ENCODE measurements at regions not wholly inside any gene's neighbourhood (a gene's known extent, or its start where the extent isn't known, plus 50 kb on each side); places are given as distances from the start of the nearest gene placed in this dataset.

GRCh38 chr15:59953392-59953883 is 50.7 kb upstream of the FOXB1 start:
- DNase-seq (ENCODE audit: low read depth) = no peak

DNA sequence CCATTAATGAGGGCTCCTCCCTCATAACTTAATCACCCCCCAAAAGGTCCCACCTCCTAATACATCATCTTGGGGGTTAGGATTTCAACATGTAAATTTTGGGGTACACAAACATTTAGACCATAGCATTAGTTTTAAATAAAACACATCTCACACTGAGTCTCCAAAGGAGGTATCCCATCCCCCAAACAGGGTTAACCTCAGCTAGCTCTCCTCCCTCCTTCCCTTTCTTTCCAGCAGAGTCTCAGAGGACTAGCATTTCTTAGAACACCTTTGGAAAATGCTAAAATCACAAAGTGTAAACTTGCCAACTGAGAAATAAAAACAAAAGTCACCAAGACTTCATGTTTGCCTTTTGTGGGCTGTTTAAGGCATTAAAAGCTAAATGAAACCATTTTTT is 51.2 kb upstream of the FOXB1 start:
- no peak for DNase-seq (ENCODE audit: low read depth)

- no peak for DNase-seq (ENCODE audit: low read depth)
These were observed 53.3 kb upstream of the FOXB1 start for GRCh38 chr15:59950603-59951388.

DNA sequence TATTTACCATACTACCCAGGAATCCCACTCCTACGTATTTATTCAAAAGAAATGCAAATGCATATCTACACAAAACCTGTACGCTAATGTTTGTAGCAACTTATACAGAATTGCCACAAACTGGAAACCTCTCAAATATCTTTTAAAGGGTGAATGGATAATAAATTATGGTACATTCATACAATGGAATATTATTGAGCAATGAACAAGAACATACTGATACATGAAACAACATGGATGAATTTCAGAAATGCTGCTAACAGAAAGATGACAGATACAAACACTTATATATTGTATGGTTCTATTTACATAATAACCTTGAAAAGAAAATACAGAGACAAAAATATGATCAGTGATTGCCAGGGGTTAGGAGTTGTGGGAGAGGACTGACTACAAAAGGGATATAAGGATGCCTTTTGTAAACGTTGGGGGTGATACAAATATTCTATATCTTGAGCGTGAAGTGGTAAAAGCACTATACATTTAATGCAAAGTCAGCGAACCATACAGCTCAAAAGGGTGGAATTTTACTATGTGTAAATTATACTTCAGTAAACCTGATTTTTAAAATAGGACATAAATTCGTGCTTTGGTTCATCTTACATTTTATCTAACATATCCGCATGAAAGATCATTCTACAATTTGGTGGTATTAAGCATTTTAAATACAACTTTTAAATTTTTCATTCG is 55.0 kb upstream of the FOXB1 start:
- DNase-seq (ENCODE audit: low read depth) = no peak

DNA sequence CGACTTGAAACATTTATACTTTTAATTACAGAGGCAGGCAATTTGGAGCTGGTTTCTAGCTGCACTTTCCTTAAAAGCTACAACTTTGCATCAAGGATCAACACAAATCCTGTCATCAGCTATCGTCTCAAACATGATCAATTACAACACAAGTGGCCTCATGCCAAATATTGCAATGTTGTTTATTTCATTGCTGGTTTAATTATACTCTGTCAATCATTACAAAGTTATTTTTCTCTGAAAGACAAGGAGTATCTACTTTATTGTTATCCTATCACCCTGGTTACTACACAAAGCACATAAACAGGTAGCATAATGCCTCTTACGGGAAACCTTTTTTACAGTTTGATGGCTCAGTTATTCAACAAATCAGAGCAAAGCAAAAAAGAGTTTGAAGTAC is 58.0 kb upstream of the FOXB1 start:
- no peak for DNase-seq (ENCODE audit: low read depth)

DNA sequence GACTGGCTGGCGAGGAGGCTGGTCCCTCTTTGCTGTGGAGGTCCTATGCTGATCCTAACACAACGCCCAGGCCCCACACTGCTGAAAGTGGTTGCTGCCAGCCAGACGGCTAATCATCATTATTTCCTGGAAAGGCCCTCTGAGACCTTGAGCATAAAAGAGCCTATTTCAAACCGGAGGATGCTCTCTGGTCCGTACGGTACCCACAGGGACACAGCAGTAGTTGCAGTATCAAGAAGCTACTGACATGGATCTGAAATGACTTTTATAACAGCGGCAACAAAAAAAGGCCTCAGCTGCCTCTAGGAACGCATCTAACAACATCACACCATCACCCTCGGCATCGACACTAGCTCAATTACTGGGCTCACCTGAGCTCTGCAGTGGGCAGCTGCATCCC is 59.1 kb upstream of the FOXB1 start:
- DNase-seq (ENCODE audit: low read depth) = no peak

DNA sequence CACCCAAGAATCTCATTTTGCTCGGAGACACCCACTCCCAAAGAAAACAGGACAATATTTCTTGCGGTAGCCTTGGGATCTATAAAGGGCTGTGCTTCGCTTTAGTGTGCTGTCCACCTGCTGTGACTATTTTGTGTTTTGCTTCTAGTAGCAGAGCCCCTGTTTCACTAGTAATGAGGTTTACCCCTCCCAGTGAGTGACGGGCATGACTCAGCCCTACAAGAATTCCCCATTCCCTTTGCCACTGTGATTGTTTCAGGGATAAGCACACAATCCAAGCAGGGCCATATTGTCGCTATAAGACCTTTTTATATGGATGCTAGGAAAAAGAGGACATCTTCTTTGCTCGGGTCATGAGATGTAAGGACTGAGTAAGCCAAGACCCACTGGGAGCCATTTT is 62.5 kb upstream of the FOXB1 start:
- peak; percentile 73 for DNase-seq (ENCODE audit: low read depth)

DNA sequence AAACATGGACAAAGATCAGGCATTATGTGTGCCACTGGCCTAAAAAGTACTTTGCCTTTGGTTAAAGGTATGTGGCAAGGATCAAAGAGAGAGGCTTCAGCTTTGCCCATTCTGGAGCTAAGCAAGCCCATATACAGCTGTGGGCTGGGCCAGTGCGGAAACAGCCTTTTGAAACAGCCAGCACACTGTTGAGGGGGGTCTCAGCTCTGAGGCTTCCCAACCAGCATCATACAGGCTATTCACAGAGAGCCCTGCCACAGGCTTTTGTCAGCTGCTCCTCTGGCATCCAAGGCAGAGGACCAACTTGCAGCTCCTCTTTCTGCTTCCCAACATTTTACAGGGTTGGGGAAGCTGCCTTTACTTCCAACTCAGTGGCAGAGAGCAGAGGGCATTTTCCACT is 63.2 kb upstream of the FOXB1 start:
- DNase-seq (ENCODE audit: low read depth) = no peak

- no peak for DNase-seq (ENCODE audit: low read depth)
These were observed 63.7 kb upstream of the FOXB1 start for GRCh38 chr15:59940456-59940855.

- DNase-seq (ENCODE audit: low read depth) = no peak
These were observed 67.4 kb upstream of the FOXB1 start for GRCh38 chr15:59936741-59937140.

GRCh38 chr15:59933607-59934006 is 70.5 kb upstream of the FOXB1 start:
- DNase-seq (ENCODE audit: low read depth) = no peak

DNA sequence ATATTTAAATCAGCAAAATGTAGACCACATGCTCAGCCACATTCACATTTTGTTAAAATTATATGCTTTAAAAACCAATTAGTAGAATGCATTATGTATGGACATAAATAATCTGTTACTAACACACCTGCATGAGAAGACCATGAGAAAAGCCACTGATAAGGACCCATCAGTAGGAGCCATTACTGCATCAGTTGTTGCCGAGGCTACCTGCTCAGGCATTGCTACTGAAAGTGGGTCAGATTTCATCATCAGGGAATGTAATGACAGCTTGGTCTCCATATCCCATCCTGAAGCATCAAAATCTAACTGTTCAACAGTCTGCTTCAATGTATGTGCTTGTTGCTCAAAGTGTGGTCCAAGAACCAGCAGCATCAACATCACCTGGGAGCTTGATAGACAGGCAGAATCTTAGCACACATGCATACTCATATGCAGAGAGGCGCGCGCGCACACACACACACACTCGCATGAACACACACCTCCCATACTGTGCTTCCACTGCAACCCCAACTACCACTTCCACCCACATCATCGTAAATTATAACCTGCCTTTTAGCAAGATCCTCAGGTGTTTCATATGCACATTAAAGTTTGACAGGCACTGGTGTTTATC is 72.4 kb upstream of the FOXB1 start:
- no peak for DNase-seq (ENCODE audit: low read depth)

DNA sequence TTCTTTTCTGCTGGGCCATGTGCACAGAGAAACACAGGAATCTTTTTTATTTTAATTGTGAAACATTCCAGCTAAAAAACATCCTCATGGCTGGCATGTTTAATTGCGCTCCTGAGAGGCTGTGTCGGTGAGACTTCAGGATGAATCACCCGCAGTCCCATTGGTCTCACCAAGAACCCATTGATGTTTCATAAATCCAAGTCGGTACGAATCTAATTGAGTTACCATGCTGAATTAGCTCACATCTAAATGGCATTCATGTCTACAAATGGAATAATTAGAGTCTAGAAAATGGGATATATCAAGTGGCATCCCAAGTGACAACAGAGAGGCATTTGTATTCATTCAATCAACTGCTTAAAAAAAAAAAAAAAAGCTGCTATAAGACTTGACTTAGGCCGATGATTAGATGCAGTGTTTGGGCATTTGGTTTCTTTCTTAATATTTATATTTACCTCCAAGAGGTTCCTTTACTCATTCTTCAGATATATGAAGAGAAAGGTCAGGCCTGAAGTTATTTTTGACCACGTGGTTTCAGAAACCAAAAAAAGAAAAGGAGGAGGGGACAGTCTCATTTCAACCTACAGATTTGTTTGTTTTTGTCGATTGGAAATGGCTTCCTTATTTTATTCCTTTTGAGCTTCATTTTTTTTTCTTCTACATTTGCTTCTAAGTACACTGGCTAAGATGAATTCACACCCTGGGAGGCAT is 79.1 kb upstream of the FOXB1 start:
- DNase-seq (ENCODE audit: low read depth) = no peak

- no peak for DNase-seq (ENCODE audit: low read depth)
These were observed 80.0 kb upstream of the FOXB1 start for GRCh38 chr15:59924096-59924495.

- no peak for DNase-seq (ENCODE audit: low read depth)
These were observed 80.6 kb upstream of the FOXB1 start for GRCh38 chr15:59923508-59923907.

DNA sequence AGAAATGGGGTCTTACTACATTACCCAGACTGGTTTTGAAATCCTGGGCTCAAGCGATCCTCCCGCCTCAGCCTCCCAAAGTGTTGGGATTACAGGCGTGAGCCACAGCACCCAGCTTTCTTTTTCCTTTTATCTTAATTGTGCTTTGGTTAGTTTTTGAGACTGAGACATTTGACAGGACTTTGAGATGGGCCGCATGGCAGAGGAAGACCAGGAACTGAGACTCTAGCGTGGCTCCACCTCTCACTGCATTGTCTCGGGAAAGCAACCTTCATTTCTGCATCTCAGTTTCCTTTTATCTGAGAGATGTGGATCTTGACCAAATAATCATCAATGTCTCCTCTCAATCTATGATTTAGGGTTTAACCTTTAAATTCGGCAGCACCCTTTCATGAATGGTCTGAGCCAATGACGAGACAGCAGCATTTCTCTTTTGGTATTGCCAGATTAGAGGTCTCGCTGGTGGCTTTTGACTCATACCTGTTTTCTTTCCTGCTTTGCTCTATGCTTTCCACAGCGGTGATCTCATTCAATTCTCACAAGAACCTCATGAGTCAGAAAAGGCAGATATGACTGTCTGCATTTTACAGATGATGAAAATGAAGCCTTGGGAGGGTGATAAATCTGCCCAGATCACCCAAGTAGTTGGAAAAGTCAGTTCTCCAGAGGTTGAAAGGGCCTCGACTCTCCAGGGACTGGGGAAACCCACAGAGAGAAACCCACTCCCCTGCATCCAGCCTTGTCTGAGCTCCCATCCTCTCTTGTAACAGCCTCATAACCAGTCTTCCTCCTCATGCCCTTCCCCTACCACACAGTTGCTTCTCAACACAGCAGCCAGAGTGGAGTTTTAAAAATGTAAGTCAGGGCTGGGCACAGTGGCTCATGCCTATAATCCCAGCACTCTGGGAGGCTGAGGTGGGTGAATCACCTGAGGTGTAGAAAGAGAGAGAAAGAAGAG is 84.8 kb upstream of the FOXB1 start:
- peak; percentile 90 for DNase-seq (ENCODE audit: low read depth)

GRCh38 chr15:59917504-59918157 is 86.5 kb upstream of the FOXB1 start:
- peak; percentile 82 for DNase-seq (ENCODE audit: low read depth)

DNA sequence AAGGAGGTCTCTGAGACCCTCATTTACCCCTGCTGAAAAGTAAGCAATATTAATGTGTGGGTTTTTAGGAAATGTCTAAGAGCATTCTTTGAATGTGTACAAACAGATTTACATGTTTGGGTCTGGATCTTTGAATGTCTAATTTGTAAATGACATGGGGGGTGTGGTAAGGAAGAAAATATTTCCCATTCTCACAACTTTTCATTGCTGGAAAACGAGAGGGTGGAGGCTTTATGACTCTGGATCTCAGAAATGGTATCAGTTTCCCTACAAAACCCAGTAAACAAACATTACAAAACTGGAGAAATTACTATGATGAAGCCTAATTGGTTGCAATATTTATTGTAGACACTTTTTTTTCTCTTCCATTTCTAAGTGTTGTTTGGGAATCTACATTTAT is 98.1 kb upstream of the FOXB1 start:
- DNase-seq (ENCODE audit: low read depth) = no peak

GRCh38 chr15:59905176-59905575 is 98.9 kb upstream of the FOXB1 start:
- no peak for DNase-seq (ENCODE audit: low read depth)

DNA sequence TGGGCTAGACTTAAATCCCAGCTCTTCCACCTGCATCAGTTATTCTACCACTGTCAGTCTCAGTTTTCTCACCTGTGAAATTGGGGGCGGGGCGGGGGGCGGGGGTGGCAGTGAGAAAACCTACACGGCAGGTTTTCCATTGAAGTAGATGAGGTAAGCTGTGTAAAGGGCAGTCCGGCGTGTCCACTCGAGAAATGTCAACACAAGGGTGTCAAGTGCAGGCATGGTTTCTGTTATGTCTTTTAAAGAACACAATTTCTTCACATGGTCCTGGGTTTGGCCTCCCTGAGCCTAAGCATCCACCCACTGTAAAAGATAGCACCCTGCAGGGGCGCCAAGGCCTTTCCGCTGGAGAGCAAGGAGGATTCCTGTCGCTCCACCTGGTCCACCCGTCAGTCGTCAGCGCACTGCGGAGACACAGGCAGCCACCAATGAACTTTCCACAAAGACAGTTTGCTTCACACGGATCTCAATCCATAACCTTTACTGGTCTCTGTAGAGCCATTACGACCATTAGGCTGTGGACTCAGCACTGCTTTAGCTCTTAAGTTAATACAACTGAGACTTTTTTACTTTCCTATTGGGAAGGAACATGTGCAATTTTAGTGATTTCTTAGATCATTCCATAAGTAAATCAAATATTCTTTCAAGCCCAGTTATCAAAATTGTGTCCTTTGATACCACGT is 99.5 kb upstream of the FOXB1 start:
- DNase-seq (ENCODE audit: low read depth) = no peak

Measured in Daoy (cell line).